ENCODE measurements at regions not wholly inside any gene's neighbourhood (a gene's known extent, or its start where the extent isn't known, plus 50 kb on each side); places are given as distances from the start of the nearest gene placed in this dataset.

DNA sequence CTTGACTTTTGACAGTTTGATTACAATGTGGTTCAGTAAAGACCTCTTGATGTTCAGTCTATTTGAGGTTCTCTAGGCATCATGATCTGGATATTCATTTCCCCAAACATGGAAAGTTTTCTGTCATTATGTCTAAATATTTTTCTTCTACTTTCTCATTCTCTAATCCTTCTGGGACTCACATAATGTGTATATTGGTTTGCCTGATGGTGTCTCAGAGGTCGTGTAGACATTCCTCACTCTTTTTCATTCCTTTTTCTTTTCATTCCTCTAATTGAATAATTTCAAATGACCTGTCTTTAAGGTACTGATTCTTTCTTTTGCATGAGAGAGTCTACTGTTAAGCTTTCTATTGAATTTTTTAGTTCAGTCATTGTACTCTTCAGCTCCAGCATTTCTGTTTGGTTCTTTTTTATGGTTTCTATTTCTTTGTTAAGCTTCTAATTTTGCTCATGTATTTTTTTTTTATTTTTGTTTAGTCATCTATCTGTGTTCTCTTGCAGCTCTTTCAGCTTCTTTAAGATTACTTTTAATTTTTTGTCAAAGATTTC, 158.4 kb downstream of the GDAP2 start:
- WGBS (ENCODE audit: insufficient coverage, low coverage, low lambda C conversion rate, missing lambda C conversion rate): 15% methylated on average over 1 of the region's 1 CpG

DNA sequence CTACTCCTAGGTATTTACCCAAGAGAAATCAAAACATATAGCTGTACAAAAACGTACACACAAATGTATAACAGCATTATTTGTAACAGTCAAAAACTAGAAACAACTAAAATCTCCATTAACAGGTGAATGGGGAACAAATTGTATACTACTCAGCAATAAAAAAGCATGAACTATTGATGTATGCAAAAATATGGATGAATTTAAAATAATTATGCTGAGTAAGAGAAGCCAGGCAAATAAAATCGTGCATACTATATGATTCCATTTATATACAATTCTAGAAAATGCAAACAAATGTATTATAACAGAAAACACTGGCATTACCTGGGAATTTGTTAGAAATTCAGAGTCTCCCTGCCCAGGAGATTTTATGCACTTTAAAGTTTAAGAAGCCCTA, 150.1 kb downstream of the GDAP2 start:
- Histone ChIP-seq H3K27ac (no peak overlapping the region), H3K9me3 (no peaks in the 10 kb centered on the region), H3K4me1 (no peaks in the 10 kb centered on the region), H3K27me3 (no peaks in the 10 kb centered on the region), H3K4me3 (no peak overlapping the region), H3K36me3 (no peaks in the 10 kb centered on the region)
- TF ChIP-seq, protein P1, sequence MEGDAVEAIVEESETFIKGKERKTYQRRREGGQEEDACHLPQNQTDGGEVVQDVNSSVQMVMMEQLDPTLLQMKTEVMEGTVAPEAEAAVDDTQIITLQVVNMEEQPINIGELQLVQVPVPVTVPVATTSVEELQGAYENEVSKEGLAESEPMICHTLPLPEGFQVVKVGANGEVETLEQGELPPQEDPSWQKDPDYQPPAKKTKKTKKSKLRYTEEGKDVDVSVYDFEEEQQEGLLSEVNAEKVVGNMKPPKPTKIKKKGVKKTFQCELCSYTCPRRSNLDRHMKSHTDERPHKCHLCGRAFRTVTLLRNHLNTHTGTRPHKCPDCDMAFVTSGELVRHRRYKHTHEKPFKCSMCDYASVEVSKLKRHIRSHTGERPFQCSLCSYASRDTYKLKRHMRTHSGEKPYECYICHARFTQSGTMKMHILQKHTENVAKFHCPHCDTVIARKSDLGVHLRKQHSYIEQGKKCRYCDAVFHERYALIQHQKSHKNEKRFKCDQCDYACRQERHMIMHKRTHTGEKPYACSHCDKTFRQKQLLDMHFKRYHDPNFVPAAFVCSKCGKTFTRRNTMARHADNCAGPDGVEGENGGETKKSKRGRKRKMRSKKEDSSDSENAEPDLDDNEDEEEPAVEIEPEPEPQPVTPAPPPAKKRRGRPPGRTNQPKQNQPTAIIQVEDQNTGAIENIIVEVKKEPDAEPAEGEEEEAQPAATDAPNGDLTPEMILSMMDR (IDR thresholded peaks at IDR 0.05): no peak
- TF ChIP-seq POLR2A (IDR thresholded peaks at IDR 0.05): no peak
- DNase-seq: no peak
- no peak for ATAC-seq
- intact Hi-C loops (cut with DNase I): no loop called here
- 53% methylated on average over 2 of the region's 2 CpGs for WGBS (ENCODE audit: insufficient coverage, low coverage, low lambda C conversion rate, missing lambda C conversion rate)

More for the DNA sequence above, 158.4 kb downstream of the GDAP2 start:
- intact Hi-C loops (cut with DNase I): no loop called here
- DNase-seq (no peak), ATAC-seq (no peak)
- Histone ChIP-seq H3K4me3 (no peak overlapping the region), H3K4me1 (no peaks in the 10 kb centered on the region), H3K9me3 (peaks cover 0 to 3% (median 0%) of the 10 kb centered on the region in 4 donors), H3K36me3 (no peaks in the 10 kb centered on the region), H3K27ac (no peak overlapping the region), H3K27me3 (no peaks in the 10 kb centered on the region)
- TF ChIP-seq, protein P1 (IDR thresholded peaks at IDR 0.05): no peak
- no peak for TF ChIP-seq POLR2A (IDR thresholded peaks at IDR 0.05)

DNA sequence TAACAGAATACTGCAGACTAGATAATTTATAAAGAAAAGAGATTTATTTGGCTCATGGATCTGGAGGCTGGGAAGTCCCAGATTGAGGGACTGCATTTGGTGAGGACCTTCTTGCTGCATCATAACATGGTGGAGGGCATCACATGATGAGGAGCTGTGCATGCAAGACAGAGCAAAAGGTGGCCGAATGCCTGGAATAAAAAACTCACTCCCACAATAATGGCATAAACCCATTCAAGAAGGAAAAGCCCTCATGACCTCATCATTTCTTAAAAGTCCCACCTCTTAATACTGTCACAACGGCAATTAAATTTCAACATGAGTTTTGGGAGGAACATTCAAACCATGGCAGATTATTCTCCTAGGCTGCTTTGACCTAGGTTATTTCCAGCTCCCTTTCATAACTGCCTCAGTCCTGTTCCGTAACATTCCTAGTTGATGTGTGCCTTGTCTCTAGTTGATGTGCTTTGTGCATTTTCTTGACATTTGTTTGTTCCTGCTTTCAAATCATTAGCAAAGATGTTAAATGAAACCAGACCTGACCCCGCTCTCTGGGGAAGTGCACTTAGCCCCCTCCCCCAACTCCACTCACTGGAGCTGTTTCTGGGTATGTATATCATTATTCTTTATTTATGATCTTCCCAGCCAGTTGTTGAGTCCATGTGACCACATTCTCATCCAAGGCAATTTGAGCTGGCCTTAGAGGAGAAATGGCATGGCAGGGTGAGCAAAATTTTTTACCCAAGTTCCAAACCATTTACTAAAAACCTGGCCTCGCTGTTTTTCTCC, 148.5 kb downstream of the GDAP2 start:
- TF ChIP-seq, protein P1 (IDR thresholded peaks at IDR 0.05): no peak
- no peak for TF ChIP-seq POLR2A (IDR thresholded peaks at IDR 0.05)
- no peak overlapping the region for H3K27ac ChIP-seq
- intact Hi-C loops (cut with DNase I): no loop called here
- no peak for ATAC-seq
- DNase-seq: no peak
- H3K9me3 ChIP-seq: no peaks in the 10 kb centered on the region
- H3K27me3 ChIP-seq: no peaks in the 10 kb centered on the region
- WGBS (ENCODE audit: insufficient coverage, low coverage, low lambda C conversion rate, missing lambda C conversion rate): 75% methylated on average over 5 of the region's 5 CpGs
- H3K4me3 ChIP-seq: no peak overlapping the region
- H3K4me1 ChIP-seq: no peaks in the 10 kb centered on the region
- no peaks in the 10 kb centered on the region for H3K36me3 ChIP-seq

DNA sequence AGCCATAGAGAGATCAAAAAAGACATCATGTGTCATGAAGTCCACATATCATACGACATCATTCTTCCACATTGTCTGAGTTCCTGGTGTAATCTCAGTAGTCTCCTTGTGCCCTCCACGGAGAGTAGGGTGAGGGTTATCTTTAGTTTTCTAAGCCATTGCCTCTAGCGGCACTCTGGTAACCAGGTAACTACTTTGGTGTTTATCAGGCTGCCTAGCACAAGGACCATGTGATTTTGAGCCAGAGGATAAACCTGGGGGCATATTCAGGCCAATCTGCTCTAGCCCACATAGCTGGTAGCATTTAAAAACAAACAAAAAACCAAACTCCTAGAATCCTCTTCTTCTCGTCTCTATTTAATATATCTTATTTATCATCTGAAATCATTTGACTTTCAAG, 147.4 kb downstream of the GDAP2 start:
- Histone ChIP-seq H3K4me3 (no peak overlapping the region), H3K27me3 (no peaks in the 10 kb centered on the region), H3K4me1 (no peaks in the 10 kb centered on the region), H3K27ac (no peak overlapping the region), H3K36me3 (no peaks in the 10 kb centered on the region), H3K9me3 (no peaks in the 10 kb centered on the region)
- intact Hi-C loops (cut with DNase I): no loop called here
- DNase-seq: no peak
- WGBS (ENCODE audit: insufficient coverage, low coverage, low lambda C conversion rate, missing lambda C conversion rate): 47% methylated on average over 4 of the region's 4 CpGs
- ATAC-seq: no peak
- TF ChIP-seq POLR2A (IDR thresholded peaks at IDR 0.05): no peak
- TF ChIP-seq, protein P1 (IDR thresholded peaks at IDR 0.05): no peak

Data from right lobe of liver (tissue), 6 donors.